ENCODE measurements at regions not wholly inside any gene's neighbourhood (a gene's known extent, or its start where the extent isn't known, plus 50 kb on each side); places are given as distances from the start of the nearest gene placed in this dataset.

- TF ChIP-seq CTCF (IDR thresholded peaks at IDR 0.05; ENCODE audit: poor library complexity, severe bottlenecking) (no peak), REST (IDR thresholded peaks at IDR 0.05; ENCODE audit: borderline replicate concordance) (no peak), EZH2 (IDR thresholded peaks at IDR 0.05; ENCODE audit: borderline replicate concordance, insufficient read depth, low read length, poor library complexity, severe bottlenecking) (no peak), RAD21 (conservative IDR thresholded peaks at IDR 0.05) (no peak), MXI1 (conservative IDR thresholded peaks at IDR 0.05; ENCODE audit: poor library complexity, severe bottlenecking) (no peak), POLR2AphosphoS5 (IDR thresholded peaks at IDR 0.05) (no peak), SMC3 (conservative IDR thresholded peaks at IDR 0.05; ENCODE audit: poor library complexity) (no peak)
These were observed 618.5 kb downstream of the PTPRU start for GRCh38 chr1:29854700-29855276.

Data from neural cell (in vitro differentiated cells).